HCT116 (cell line): ENCODE measurements at regions not wholly inside any gene's neighbourhood (a gene's known extent, or its start where the extent isn't known, plus 50 kb on each side); places are given as distances from the start of the nearest gene placed in this dataset.

Source experiments
- POLR2A ChIP-seq: IDR thresholded peaks from 2 replicates; pipeline ENCODE4 v1.7.0; 2011; ENCODE audit warnings: borderline replicate concordance; ENCODE audit not compliant: insufficient read depth, insufficient read length; ENCODE audit errors: extremely low read depth
- SRF ChIP-seq: IDR thresholded peaks from 2 replicates; pipeline ENCODE4 v1.6.1; 2012; ENCODE audit warnings: low read depth
- TF ChIP-seq, protein P1 (sequence below), 3 experiments: fragments of 200-600 bp in 1 of 3; sonication (generic) in 1 of 3; IDR thresholded peaks in 2 of 3; conservative IDR thresholded peaks in 1 of 3; 2 replicates each; pipeline ENCODE4 v1.5.1; 2012 to 2017; ENCODE audit warnings: low read depth in 2 of 3, low read length in 2 of 3, antibody characterized with exemption in 1 of 3, borderline replicate concordance in 1 of 3, control low read depth in 1 of 3, mild to moderate bottlenecking in 1 of 3, mixed read lengths in 1 of 3, mixed run types in 1 of 3, moderate library complexity in 1 of 3; ENCODE audit not compliant: insufficient read depth in 1 of 3

DNA sequence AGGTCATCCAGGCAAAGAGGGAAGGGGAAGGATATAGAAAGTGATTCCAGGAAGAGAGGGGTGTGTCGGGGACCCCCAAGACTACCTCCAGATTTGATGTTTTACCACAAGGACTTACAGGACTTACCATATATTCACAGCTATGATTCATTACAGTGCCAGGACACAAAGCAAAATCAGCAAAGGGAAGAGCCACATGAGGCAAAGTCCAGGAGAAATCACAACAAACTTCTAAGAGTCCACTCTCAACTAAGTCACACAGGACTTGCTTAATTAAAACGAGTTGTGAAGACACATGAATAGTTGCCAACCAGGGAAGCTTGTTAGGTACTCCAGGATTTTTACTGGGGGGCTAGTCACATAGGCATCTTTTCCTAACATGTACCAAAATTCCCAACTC, 217.3 kb downstream of the TTLL7 start:
- TF ChIP-seq POLR2A (no peak), SRF (no peak)
- TF ChIP-seq, protein P1, sequence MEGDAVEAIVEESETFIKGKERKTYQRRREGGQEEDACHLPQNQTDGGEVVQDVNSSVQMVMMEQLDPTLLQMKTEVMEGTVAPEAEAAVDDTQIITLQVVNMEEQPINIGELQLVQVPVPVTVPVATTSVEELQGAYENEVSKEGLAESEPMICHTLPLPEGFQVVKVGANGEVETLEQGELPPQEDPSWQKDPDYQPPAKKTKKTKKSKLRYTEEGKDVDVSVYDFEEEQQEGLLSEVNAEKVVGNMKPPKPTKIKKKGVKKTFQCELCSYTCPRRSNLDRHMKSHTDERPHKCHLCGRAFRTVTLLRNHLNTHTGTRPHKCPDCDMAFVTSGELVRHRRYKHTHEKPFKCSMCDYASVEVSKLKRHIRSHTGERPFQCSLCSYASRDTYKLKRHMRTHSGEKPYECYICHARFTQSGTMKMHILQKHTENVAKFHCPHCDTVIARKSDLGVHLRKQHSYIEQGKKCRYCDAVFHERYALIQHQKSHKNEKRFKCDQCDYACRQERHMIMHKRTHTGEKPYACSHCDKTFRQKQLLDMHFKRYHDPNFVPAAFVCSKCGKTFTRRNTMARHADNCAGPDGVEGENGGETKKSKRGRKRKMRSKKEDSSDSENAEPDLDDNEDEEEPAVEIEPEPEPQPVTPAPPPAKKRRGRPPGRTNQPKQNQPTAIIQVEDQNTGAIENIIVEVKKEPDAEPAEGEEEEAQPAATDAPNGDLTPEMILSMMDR (IDR thresholded peaks at IDR 0.05 in 2 of 3, conservative IDR thresholded peaks at IDR 0.05 in 1 of 3; ENCODE audit: borderline replicate concordance in 1 of 3, insufficient read depth in 1 of 3, low read depth in 2 of 3, low read length in 2 of 3): no peak
